Endodermal cell (in vitro differentiated cells): ENCODE measurements at regions not wholly inside any gene's neighbourhood (a gene's known extent, or its start where the extent isn't known, plus 50 kb on each side); places are given as distances from the start of the nearest gene placed in this dataset.

ENCODE experiments used
- DNase-seq: peaks from one replicate; pipeline ENCODE4 v3.0.0-alpha.2; 2017
- H3K27ac ChIP-seq: 2 replicates; pipeline ENCODE4 v1.5.1; 2013; ENCODE audit warnings: mild to moderate bottlenecking, low read depth, low read length, moderate library complexity
- H3K27me3 ChIP-seq: 2 replicates; pipeline ENCODE4 v1.6.1; 2013; ENCODE audit warnings: mild to moderate bottlenecking, low read length, moderate library complexity; ENCODE audit not compliant: insufficient read depth, control insufficient read depth, poor library complexity, severe bottlenecking
- H3K36me3 ChIP-seq: 2 replicates; pipeline ENCODE4 v1.7.0; 2013; ENCODE audit warnings: mild to moderate bottlenecking, low read length, moderate library complexity; ENCODE audit not compliant: control insufficient read depth, insufficient read depth
- H3K4me1 ChIP-seq: one replicate; pipeline ENCODE4 v1.7.0; 2013; ENCODE audit warnings: low read length; ENCODE audit not compliant: control insufficient read depth, insufficient read depth
- H3K4me3 ChIP-seq: 2 replicates; pipeline ENCODE4 v1.5.1; 2013; ENCODE audit warnings: mild to moderate bottlenecking, low read length, moderate library complexity
- H3K9ac ChIP-seq: 2 replicates; pipeline ENCODE4 v1.6.1; 2013; ENCODE audit warnings: mild to moderate bottlenecking, low read length, moderate library complexity; ENCODE audit not compliant: poor library complexity, severe bottlenecking; ENCODE audit errors: extremely low read depth
- H3K9me3 ChIP-seq: 2 replicates; pipeline ENCODE4 v1.6.1; 2013; ENCODE audit warnings: mild to moderate bottlenecking, low read length, moderate library complexity; ENCODE audit not compliant: control insufficient read depth
- H3K27ac Mint-ChIP-seq: 2 replicates; pipeline ENCODE4 v1.8.0; 2020; ENCODE audit warnings: mixed read lengths
- H3K27me3 Mint-ChIP-seq: 2 replicates; pipeline ENCODE4 v1.8.0; 2021; ENCODE audit warnings: mild to moderate bottlenecking, mixed read lengths; ENCODE audit not compliant: insufficient read depth
- H3K36me3 Mint-ChIP-seq: 2 replicates; pipeline ENCODE4 v1.8.0; 2020; ENCODE audit warnings: low read depth, mixed read lengths
- H3K4me1 Mint-ChIP-seq: 2 replicates; pipeline ENCODE4 v1.8.0; 2020; ENCODE audit warnings: mixed read lengths
- H3K4me3 Mint-ChIP-seq: 2 replicates; pipeline ENCODE4 v1.8.0; 2020; ENCODE audit warnings: mild to moderate bottlenecking, moderate library complexity, mixed read lengths
- H3K9me3 Mint-ChIP-seq: 2 replicates; pipeline ENCODE4 v1.8.0; 2020; ENCODE audit warnings: mild to moderate bottlenecking, mixed read lengths
- CTCF ChIP-seq: fragments of 200-600 bp; sonication (generic); conservative IDR thresholded peaks from 2 replicates; pipeline ENCODE4 v1.5.0; 2021; ENCODE audit warnings: antibody characterized with exemption, mild to moderate bottlenecking
- WGBS, 2 experiments: methylation state at CpG; one replicate each; pipeline versions ENCODE4 v1.1.5 to v1.1.7; 2013; ENCODE audit warnings: missing lambda C conversion rate in 2 of 2, mixed read lengths in 1 of 2; ENCODE audit not compliant: insufficient coverage in 1 of 2, insufficient read length in 1 of 2; 5-methylcytosine and 5-hydroxymethylcytosine counted together

- H3K4me1 Mint-ChIP-seq: peaks cover 20% of the 10 kb centered on the region
- Histone ChIP-seq H3K9me3 (no peaks in the 10 kb centered on the region), H3K27me3 (no peaks in the 10 kb centered on the region), H3K4me1 (peaks cover 5% of the 10 kb centered on the region), H3K4me3 (no peak overlapping the region), H3K36me3 (no peaks in the 10 kb centered on the region), H3K9ac (no peak overlapping the region), H3K27ac (no peak overlapping the region)
- H3K27me3 Mint-ChIP-seq: peaks cover 9% of the 10 kb centered on the region
- peak; percentile 67 for DNase-seq
- H3K27ac Mint-ChIP-seq: no peak overlapping the region
- 87 to 92% methylated on average over 6 to 7 of the region's 7 CpGs for WGBS, 2 experiments
- no peak for TF ChIP-seq CTCF
- H3K36me3 Mint-ChIP-seq: no peaks in the 10 kb centered on the region
- no peaks in the 10 kb centered on the region for H3K9me3 Mint-ChIP-seq
- no peak overlapping the region for H3K4me3 Mint-ChIP-seq
Measured at GRCh38 chr20:40583205-40583604, 105.8 kb downstream of the MAFB start.

DNA sequence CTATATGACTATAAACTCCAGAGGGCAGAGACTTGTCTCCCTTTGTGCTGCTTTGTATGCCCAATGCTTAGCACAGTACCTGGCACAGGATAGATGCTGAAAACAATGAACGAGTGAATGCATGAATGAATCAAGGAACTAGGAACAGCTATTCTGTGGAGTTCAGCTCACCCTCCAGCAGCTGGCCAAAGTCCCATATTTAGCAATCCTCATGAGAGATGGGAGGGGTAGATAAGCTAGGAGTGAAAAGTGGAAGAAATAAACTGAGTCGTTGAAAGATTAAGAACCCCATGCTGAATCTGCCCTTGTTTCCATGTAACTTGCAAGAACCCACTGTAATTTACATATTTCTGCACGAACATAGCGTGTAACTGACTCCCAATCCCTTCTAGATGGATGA, 106.5 kb downstream of the MAFB start:
- no peak overlapping the region for H3K27ac ChIP-seq
- DNase-seq: no peak
- no peak for TF ChIP-seq CTCF
- Mint-ChIP-seq H3K4me3 (no peak overlapping the region), H3K4me1 (peaks cover 20% of the 10 kb centered on the region), H3K9me3 (no peaks in the 10 kb centered on the region), H3K27ac (no peak overlapping the region), H3K36me3 (no peaks in the 10 kb centered on the region), H3K27me3 (peaks cover 9% of the 10 kb centered on the region)
- H3K4me1 ChIP-seq: peaks cover 5% of the 10 kb centered on the region
- no peaks in the 10 kb centered on the region for H3K27me3 ChIP-seq
- whole genome bisulfite sequencing, 2 experiments: 96 to 97% methylated on average over 4 of the region's 4 CpGs
- H3K9ac ChIP-seq: no peak overlapping the region
- H3K4me3 ChIP-seq: no peak overlapping the region
- H3K9me3 ChIP-seq: no peaks in the 10 kb centered on the region
- H3K36me3 ChIP-seq: no peaks in the 10 kb centered on the region

DNA sequence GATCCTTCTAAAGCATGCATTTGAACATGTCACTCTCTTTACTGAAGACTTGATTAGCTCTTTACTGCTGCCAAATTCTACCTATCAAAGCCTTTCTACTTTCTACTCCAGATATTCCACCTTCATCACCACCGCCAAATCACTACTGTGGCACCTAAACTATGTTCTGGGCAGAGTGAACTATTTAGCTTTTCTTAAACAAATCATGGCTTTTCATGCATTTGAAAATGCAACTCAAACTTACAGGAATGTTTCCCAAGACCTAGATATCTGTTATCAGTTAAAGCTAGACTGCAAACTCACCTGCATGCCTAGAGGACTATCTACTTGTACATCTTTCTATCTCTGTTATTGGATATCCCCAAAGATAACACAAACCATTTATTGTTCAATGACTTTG, 109.3 kb downstream of the MAFB start:
- Mint-ChIP-seq H3K27me3 (no peaks in the 10 kb centered on the region), H3K36me3 (no peaks in the 10 kb centered on the region), H3K9me3 (no peaks in the 10 kb centered on the region), H3K4me1 (peaks cover 20% of the 10 kb centered on the region), H3K4me3 (no peak overlapping the region), H3K27ac (no peak overlapping the region)
- no peak overlapping the region for H3K27ac ChIP-seq
- no peak for TF ChIP-seq CTCF
- no peak overlapping the region for H3K4me3 ChIP-seq
- DNase-seq: no peak
- no peaks in the 10 kb centered on the region for H3K27me3 ChIP-seq
- H3K4me1 ChIP-seq: peaks cover 5% of the 10 kb centered on the region
- H3K9ac ChIP-seq: no peak overlapping the region
- H3K9me3 ChIP-seq: no peaks in the 10 kb centered on the region
- 78 to 94% methylated on average over 1 of the region's 1 CpG for WGBS, 2 experiments
- no peaks in the 10 kb centered on the region for H3K36me3 ChIP-seq
